Activated CD8-positive, alpha-beta memory T cell treated with anti-CD3 and anti-CD28 coated beads, Interleukin-2, amount 50 U/mL, for 1 hour (primary cell): ENCODE measurements at regions not wholly inside any gene's neighbourhood (a gene's known extent, or its start where the extent isn't known, plus 50 kb on each side); places are given as distances from the start of the nearest gene placed in this dataset.
"Not testable (repeated sequence)": the region's sequence is repeated elsewhere in the genome, so short reads cannot be mapped to it uniquely, and the experiment has no call there.

Source experiments
- DNase-seq: peaks from one replicate; pipeline ENCODE4 v3.0.0-alpha.2; 2020; ENCODE audit errors: extremely low read depth

GRCh38 chr4:77445823-77446222 lies 159.8 kb upstream of the CXCL13 start:
- no peak for DNase-seq

GRCh38 chr4:77446601-77447000 lies 159.0 kb upstream of the CXCL13 start:
- DNase-seq = no peak

- no peak for DNase-seq
Observed at GRCh38 chr4:77449171-77449570, 156.4 kb upstream of the CXCL13 start.

- no peak for DNase-seq
Observed at GRCh38 chr4:77450006-77450405, 155.6 kb upstream of the CXCL13 start.

- DNase-seq = no peak
Observed at GRCh38 chr4:77451530-77451929, 154.1 kb upstream of the CXCL13 start.

GRCh38 chr4:77452117-77452516 lies 153.5 kb upstream of the CXCL13 start:
- not testable (repeated sequence) for DNase-seq

GRCh38 chr4:77453911-77454310 lies 151.7 kb upstream of the CXCL13 start:
- DNase-seq = no peak

GRCh38 chr4:77454858-77455257 lies 150.8 kb upstream of the CXCL13 start:
- DNase-seq = no peak

GRCh38 chr4:77464100-77464499 lies 141.5 kb upstream of the CXCL13 start:
- not testable (repeated sequence) for DNase-seq

GRCh38 chr4:77465271-77465670 lies 140.3 kb upstream of the CXCL13 start:
- DNase-seq = no peak

GRCh38 chr4:77466430-77466829 lies 139.2 kb upstream of the CXCL13 start:
- no peak for DNase-seq

GRCh38 chr4:77471821-77472495 lies 133.7 kb upstream of the CXCL13 start:
- DNase-seq = no peak

- no peak for DNase-seq
Observed at GRCh38 chr4:77473509-77473908, 132.1 kb upstream of the CXCL13 start.

GRCh38 chr4:77481856-77482255 lies 123.8 kb upstream of the CXCL13 start:
- no peak for DNase-seq

GRCh38 chr4:77488882-77489281 lies 116.7 kb upstream of the CXCL13 start:
- DNase-seq = no peak

GRCh38 chr4:77493120-77493752 lies 112.4 kb upstream of the CXCL13 start:
- DNase-seq = no peak

GRCh38 chr4:77493829-77494551 lies 111.6 kb upstream of the CXCL13 start:
- no peak for DNase-seq

GRCh38 chr4:77496457-77496856 lies 109.2 kb upstream of the CXCL13 start:
- DNase-seq = no peak

GRCh38 chr4:77500801-77501200 lies 104.8 kb upstream of the CXCL13 start:
- DNase-seq = no peak

GRCh38 chr4:77501240-77501639 lies 104.4 kb upstream of the CXCL13 start:
- DNase-seq = no peak

GRCh38 chr4:77501851-77502250 lies 103.8 kb upstream of the CXCL13 start:
- no peak for DNase-seq

GRCh38 chr4:77504407-77504806 lies 101.2 kb upstream of the CXCL13 start:
- no peak for DNase-seq
